Stomach smooth muscle (tissue), 2 donors: ENCODE measurements at regions not wholly inside any gene's neighbourhood (a gene's known extent, or its start where the extent isn't known, plus 50 kb on each side); places are given as distances from the start of the nearest gene placed in this dataset.

Experiments
- H3K27ac ChIP-seq: one replicate; pipeline ENCODE4 v1.7.0; 2013; ENCODE audit warnings: mild to moderate bottlenecking, low read length, inconsistent platforms
- H3K27me3 ChIP-seq, 2 donors: one replicate each; pipeline ENCODE4 v1.7.0; 2013; ENCODE audit warnings: low read length in 2 of 2; ENCODE audit not compliant: insufficient read depth in 2 of 2, control insufficient read depth in 1 of 2
- H3K36me3 ChIP-seq, 2 donors: one replicate each; pipeline ENCODE4 v1.7.0; 2013; ENCODE audit warnings: low read length in 2 of 2; ENCODE audit not compliant: control insufficient read depth in 2 of 2, insufficient read depth in 2 of 2
- H3K4me1 ChIP-seq: one replicate; pipeline ENCODE4 v1.7.0; 2013; ENCODE audit warnings: low read length; ENCODE audit not compliant: control insufficient read depth, insufficient read depth
- H3K4me3 ChIP-seq, 2 donors: one replicate each; pipeline ENCODE4 v1.7.0; 2013; ENCODE audit warnings: low read length in 2 of 2
- H3K9ac ChIP-seq, 2 donors: one replicate each; pipeline ENCODE4 v1.7.0; 2013; ENCODE audit warnings: low read length in 2 of 2, mild to moderate bottlenecking in 1 of 2
- H3K9me3 ChIP-seq, 2 donors: one replicate each; pipeline ENCODE4 v1.7.0; 2013; ENCODE audit warnings: low read length in 2 of 2; ENCODE audit not compliant: control insufficient read depth in 2 of 2
- donor health status: healthy.
- donor health status: Pancreatic carcinoma.

DNA sequence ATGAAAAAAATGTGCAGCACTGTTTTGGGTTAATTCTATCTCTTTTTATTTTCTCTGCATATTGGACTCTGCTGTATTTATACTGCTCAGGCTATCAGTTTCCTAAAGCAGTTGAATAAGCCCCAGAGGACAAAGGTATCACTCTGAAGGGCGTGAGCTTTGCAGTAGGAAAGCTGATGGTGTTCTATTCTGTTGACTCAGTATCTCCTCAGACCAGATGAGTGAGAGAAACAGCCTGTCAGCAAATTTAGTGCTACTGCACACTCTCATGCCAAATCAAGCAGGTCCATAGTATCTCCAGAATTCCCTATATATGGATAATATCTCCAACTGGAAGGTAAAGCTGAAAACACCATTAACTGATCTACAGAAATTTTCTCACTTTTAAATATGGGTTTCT, 132.3 kb upstream of the UGT8 start:
- H3K27ac ChIP-seq = no peak overlapping the region
- no peak overlapping the region for H3K9ac ChIP-seq
- H3K36me3 ChIP-seq = no peaks in the 10 kb centered on the region
- no peaks in the 10 kb centered on the region for H3K4me1 ChIP-seq
- H3K27me3 ChIP-seq = no peaks in the 10 kb centered on the region
- H3K9me3 ChIP-seq = no peaks in the 10 kb centered on the region
- H3K4me3 ChIP-seq = no peak overlapping the region

DNA sequence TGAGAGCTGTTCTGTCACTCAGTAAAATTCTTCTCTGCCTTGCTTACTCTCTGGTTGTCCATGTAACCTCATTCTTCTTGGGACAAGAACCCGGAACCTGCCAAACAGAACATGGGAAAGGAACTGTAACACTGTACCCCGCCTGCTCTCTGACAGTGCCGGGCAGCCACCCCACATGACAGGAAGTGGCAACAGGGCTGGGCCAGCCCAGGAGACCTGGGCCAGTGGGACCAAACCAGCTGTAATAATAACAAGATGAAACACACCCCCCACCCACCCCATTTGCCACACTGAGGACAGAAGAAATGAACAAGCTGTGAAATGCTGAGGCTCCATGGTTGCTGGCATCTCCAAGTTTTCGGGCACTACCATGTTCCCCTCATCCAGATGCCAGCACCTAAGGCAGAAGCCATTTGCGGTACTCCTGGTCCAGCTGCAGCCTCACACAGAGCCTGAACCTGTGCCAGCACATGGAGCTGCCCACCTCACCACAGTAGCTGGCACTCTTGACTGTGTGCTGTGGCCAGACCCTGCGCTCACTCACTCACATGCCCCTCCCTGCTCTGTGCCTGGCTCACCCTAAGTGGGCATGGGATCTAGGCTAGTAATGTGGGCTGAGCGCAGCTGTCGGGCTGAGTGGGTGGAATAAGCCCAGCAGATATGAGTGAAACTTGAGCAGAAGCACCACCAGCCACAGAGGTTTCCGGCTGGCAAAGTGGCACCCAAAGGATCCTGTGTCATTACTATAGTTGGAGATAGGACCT, 126.2 kb upstream of the UGT8 start:
- H3K9ac ChIP-seq = no peak overlapping the region
- no peak overlapping the region for H3K4me3 ChIP-seq
- no peaks in the 10 kb centered on the region for H3K27me3 ChIP-seq
- no peaks in the 10 kb centered on the region for H3K9me3 ChIP-seq
- H3K36me3 ChIP-seq = no peaks in the 10 kb centered on the region
- H3K4me1 ChIP-seq = no peaks in the 10 kb centered on the region
- no peak overlapping the region for H3K27ac ChIP-seq

DNA sequence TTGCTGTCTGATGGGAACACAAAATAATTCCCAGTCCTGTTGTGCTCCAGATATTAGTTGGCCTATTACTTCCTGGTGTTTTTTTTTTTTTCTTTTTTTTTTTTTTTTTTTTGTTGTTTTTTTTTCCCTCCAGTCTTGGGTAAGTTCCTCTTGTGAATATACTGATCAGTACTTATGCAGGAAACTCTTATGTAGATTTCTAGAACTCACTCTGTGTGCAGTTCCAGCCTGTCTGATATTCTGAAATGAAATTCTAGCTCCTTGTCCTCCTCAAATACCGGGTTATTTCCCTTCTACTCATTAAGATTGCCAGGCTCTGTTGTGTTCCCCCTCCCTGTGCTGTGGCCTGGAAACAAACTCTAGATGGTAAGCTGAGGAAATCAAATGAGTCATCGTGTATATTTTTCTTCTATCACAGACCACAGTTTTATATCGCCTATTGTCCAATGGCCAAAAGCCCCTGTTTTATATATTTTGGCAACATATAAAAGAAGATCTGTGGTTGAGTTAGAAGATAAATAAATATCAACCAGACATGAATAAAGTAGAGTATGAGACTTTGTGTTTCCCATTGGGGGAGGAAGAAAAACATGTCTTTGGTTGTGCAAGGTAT, 124.3 kb upstream of the UGT8 start:
- H3K4me1 ChIP-seq = no peaks in the 10 kb centered on the region
- no peaks in the 10 kb centered on the region for H3K9me3 ChIP-seq
- no peaks in the 10 kb centered on the region for H3K27me3 ChIP-seq
- no peak overlapping the region for H3K27ac ChIP-seq
- no peak overlapping the region for H3K9ac ChIP-seq
- H3K36me3 ChIP-seq = no peaks in the 10 kb centered on the region
- no peak overlapping the region for H3K4me3 ChIP-seq

DNA sequence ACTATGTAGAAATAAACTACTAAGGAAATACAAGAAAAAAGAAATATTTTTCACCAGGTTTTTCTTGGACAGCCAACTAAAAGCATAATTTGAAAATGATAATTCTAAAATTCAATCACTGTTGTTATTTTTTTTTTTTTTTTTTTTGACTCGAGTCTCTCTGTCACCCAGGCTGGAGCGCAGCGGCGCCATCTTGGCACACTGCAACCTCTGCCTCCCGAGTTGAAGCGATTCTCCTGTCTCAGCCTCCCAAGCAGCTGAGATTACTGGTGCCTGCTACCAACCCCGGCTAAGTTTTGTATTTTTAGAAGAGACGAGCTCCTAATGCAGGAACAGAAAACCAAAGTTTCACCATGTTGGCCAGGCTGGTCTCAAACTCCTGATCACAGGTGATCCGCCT, 122.3 kb upstream of the UGT8 start:
- Histone ChIP-seq H3K36me3 (no peaks in the 10 kb centered on the region), H3K9ac (no peak overlapping the region), H3K27me3 (no peaks in the 10 kb centered on the region), H3K4me3 (no peak overlapping the region), H3K27ac (no peak overlapping the region), H3K9me3 (no peaks in the 10 kb centered on the region), H3K4me1 (no peaks in the 10 kb centered on the region)

DNA sequence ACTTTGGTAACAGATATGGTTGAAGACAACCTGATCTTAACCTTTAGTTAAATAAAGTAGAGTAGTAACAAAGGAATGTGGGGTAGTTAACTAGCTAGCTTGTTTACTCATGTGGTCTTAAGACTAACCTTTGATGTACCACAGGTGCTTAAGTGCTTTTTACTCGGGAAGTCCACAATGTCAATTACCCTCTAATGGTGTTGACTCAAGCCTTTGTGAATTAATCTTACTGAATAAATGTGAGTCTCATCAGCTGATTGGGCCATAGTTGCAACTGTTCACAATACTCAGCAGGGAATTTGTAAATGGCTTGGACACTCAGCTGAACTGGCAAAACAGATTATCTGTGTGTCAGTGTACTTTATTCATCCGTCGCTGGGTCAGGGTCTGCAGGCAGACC, 119.0 kb upstream of the UGT8 start:
- Histone ChIP-seq H3K27me3 (no peaks in the 10 kb centered on the region), H3K9ac (no peak overlapping the region)

DNA sequence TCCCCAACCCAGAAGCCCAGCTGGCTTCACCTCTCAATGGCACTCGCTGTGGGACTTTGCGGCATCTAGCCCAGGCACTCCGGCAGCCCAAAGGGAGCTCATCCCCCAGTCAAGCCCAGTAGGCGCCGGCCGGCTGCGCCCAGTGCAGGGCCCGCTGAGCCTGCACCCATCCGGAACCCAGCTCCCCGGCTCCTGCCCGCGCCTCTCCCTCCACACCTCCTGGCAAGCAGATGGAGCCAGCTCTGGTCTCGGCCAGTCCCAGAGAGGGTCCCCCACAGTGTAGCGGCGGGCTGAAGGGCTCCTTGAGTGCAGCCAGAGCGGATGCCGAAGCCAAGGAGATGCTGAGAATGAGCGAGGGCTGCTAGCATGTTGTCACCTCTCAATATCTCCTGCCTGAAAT, 116.8 kb upstream of the UGT8 start:
- Histone ChIP-seq H3K9me3 (no peaks in the 10 kb centered on the region), H3K4me3 (no peak overlapping the region), H3K27ac (no peak overlapping the region), H3K36me3 (no peaks in the 10 kb centered on the region), H3K27me3 (no peaks in the 10 kb centered on the region), H3K4me1 (no peaks in the 10 kb centered on the region), H3K9ac (no peak overlapping the region)

More for the DNA sequence above, 119.0 kb upstream of the UGT8 start:
- Histone ChIP-seq H3K4me3 (no peak overlapping the region), H3K9me3 (no peaks in the 10 kb centered on the region), H3K36me3 (no peaks in the 10 kb centered on the region), H3K4me1 (no peaks in the 10 kb centered on the region), H3K27ac (no peak overlapping the region)

DNA sequence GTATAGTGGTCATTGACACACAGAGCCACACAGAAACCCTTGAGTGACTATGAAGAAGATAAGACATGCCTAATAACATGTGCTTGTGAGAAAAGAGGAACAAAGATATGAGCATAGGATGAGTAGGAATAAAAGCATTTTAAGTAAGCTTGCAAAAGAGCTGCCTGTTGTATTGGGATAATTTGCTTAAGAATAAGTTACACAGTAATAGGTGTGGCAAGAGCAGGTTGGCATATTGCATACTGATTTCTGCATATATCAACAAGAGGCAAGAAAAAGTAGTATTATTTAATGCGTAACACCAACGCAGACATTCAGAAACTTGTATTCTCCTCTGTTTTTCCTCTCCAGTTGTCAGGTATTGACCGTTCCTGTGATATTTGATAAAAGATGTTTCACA, 111.5 kb upstream of the UGT8 start:
- H3K27ac ChIP-seq = no peak overlapping the region
- no peaks in the 10 kb centered on the region for H3K36me3 ChIP-seq
- no peaks in the 10 kb centered on the region for H3K9me3 ChIP-seq
- no peak overlapping the region for H3K4me3 ChIP-seq
- no peaks in the 10 kb centered on the region for H3K27me3 ChIP-seq
- no peaks in the 10 kb centered on the region for H3K4me1 ChIP-seq
- no peak overlapping the region for H3K9ac ChIP-seq

DNA sequence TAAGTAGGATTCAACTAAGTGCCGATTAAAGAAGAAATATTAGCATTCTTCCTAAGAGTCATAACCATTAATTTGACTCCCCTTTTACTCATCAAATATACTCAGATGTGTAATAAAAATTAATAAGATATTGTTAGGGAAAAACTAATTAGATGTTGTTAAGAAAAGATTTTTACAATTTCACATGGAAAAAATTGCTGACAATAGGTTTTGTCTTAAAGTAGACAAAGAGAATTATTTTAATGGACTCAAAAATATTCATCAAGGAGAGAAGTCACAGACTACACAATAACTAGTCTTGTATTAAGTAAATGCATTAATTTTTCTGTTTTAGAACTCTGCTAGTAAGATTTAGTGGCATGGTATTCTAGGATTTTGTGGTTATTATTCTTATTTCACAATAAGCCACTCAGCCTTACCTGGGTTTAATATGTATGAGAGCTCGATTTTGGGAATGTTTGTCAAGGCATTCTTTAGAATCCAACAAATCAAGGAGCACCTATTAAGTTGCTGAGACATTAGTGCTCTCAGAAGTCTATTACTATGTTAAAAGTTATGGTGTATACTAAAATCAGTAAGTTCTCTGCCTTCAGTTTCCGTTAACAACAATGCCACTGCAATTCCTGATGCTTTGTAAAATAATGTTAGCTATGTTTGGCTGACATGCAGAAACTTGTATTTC, 110.2 kb upstream of the UGT8 start:
- Histone ChIP-seq H3K9ac (no peak overlapping the region), H3K27me3 (no peaks in the 10 kb centered on the region), H3K36me3 (no peaks in the 10 kb centered on the region), H3K9me3 (no peaks in the 10 kb centered on the region), H3K4me3 (no peak overlapping the region), H3K4me1 (no peaks in the 10 kb centered on the region), H3K27ac (no peak overlapping the region)

DNA sequence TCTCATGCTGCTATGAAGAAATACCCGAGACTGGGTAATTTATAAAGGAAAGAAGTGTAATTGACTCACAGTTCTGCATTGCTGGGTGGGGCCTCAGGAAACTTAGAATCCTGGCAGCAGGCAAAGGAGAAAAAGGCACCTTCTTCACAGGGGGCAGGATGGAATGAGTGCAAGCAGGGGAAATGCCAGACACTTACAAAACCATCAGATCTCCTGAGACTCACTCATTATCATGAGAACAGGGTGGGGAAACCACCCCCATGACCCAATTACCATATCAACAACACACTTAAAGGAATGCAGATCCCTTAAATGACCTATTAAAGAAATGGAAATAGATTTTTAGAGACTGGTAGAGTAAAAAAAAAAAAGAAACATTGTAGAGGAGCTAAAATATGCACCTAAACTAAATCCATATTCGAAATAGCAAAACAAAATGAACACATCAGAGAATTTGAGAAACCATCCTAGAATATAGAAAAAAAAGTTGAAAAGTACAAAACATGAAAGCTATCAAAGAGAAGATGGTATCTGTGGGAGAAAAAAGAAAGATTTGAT, 104.3 kb upstream of the UGT8 start:
- no peak overlapping the region for H3K4me3 ChIP-seq
- no peaks in the 10 kb centered on the region for H3K9me3 ChIP-seq
- H3K36me3 ChIP-seq = no peaks in the 10 kb centered on the region
- H3K27ac ChIP-seq = no peak overlapping the region
- no peaks in the 10 kb centered on the region for H3K27me3 ChIP-seq
- no peaks in the 10 kb centered on the region for H3K4me1 ChIP-seq
- no peak overlapping the region for H3K9ac ChIP-seq

DNA sequence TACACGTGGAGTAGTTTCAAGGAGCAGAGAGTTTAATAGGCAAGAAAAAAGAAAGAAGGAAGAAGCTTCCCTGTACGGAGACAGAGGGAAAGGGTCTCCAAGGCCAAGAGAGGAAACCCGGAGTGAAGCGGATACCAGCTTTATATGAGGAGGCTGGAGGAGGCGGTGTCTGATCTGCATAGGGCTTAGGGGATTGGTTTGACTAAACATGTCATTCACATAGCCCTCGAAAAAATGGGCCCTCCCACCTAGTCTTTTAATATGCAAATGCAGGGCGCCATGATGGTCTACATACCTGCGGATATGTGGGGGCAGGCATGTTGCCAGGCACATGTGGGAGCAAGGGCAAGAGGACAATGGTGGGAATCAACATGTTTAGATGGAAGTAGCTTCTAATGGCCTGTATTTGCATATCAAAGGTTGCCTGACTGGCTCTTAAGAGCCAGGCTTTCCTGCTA, 103.1 kb upstream of the UGT8 start:
- Histone ChIP-seq H3K9me3 (no peaks in the 10 kb centered on the region), H3K4me1 (no peaks in the 10 kb centered on the region), H3K27ac (no peak overlapping the region), H3K4me3 (no peak overlapping the region), H3K36me3 (no peaks in the 10 kb centered on the region), H3K9ac (no peak overlapping the region), H3K27me3 (no peaks in the 10 kb centered on the region)
